ENCODE measurements at regions not wholly inside any gene's neighbourhood (a gene's known extent, or its start where the extent isn't known, plus 50 kb on each side); places are given as distances from the start of the nearest gene placed in this dataset.

DNA sequence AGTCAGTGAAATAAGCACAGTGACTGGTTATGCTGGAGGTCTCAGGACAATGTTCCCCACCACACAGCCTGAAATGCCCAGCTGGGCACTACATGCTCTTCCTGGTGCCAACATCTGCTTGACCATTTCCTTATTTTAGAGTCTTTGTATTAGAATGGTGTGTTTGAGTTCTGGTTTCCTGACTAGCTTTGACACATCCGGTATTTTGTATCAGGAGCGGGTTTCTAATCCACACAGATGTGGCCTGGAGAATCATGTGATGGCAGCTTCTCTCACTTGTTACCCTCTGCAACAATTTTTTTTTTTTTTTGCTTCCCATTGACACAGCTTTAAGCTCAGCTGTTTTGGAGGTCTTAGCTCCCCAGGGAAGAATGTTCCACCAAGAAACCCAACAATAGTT lies 164.5 kb upstream of the CST7 start:
- peaks cover 0 to 3% of the 10 kb centered on the region in 2 donors for H3K4me1 ChIP-seq (ENCODE audit: control insufficient read depth in 1 of 2, insufficient read depth in 2 of 2, low read length in 2 of 2)
- H3K79me2 ChIP-seq (ENCODE audit: insufficient read depth, low read length): no peaks in the 10 kb centered on the region
- H2AFZ ChIP-seq (ENCODE audit: insufficient read depth, low read depth, low read length, poor library complexity, severe bottlenecking): no peak overlapping the region
- Mint-ChIP-seq H3K27me3 (ENCODE audit: low read depth in 3 of 3) (peaks cover 0 to 4% (median 3%) of the 10 kb centered on the region in 3 donors), H3K36me3 (no peaks in the 10 kb centered on the region), H3K9me3 (peaks cover 0 to 2% (median 0%) of the 10 kb centered on the region in 7 donors), H3K27ac (no peak overlapping the region), H3K4me3 (no peak overlapping the region), H3K4me1 (peaks cover 21% of the 10 kb centered on the region)
- TF ChIP-seq, protein P1, sequence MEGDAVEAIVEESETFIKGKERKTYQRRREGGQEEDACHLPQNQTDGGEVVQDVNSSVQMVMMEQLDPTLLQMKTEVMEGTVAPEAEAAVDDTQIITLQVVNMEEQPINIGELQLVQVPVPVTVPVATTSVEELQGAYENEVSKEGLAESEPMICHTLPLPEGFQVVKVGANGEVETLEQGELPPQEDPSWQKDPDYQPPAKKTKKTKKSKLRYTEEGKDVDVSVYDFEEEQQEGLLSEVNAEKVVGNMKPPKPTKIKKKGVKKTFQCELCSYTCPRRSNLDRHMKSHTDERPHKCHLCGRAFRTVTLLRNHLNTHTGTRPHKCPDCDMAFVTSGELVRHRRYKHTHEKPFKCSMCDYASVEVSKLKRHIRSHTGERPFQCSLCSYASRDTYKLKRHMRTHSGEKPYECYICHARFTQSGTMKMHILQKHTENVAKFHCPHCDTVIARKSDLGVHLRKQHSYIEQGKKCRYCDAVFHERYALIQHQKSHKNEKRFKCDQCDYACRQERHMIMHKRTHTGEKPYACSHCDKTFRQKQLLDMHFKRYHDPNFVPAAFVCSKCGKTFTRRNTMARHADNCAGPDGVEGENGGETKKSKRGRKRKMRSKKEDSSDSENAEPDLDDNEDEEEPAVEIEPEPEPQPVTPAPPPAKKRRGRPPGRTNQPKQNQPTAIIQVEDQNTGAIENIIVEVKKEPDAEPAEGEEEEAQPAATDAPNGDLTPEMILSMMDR (IDR thresholded peaks at IDR 0.05): no peak
- H3K4me3 ChIP-seq (replicated peaks in 1 of 3; ENCODE audit: low read depth in 2 of 3, low read length in 3 of 3): no peak overlapping the region
- no peak for DNase-seq
- no peak overlapping the region for H3K4me2 ChIP-seq (replicated peaks; ENCODE audit: extremely low read depth, low read length, poor library complexity, severe bottlenecking)
- WGBS (ENCODE audit: insufficient coverage): 0% methylated on average over 2 of the region's 2 CpGs
- no peaks in the 10 kb centered on the region for H3K36me3 ChIP-seq (replicated peaks in 1 of 2; ENCODE audit: control insufficient read depth in 1 of 2, insufficient read depth in 2 of 2, low read length in 2 of 2)
- no peaks in the 10 kb centered on the region for H4K20me1 ChIP-seq (ENCODE audit: insufficient read depth, low read length)
- no peaks in the 10 kb centered on the region for H3K27me3 ChIP-seq (ENCODE audit: control insufficient read depth in 2 of 2, insufficient read depth in 2 of 2, low read length in 2 of 2)
- intact Hi-C loops (cut with micrococcal nuclease): no loop called here
- no peak overlapping the region for H3K27ac ChIP-seq (ENCODE audit: low read depth in 1 of 2, low read length in 2 of 2)
- H3K9me3 ChIP-seq (replicated peaks in 1 of 2; ENCODE audit: control insufficient read depth in 1 of 2, insufficient read depth in 1 of 2, low read length in 2 of 2): no peaks in the 10 kb centered on the region
- H3K9ac ChIP-seq (ENCODE audit: insufficient read depth, low read length, poor library complexity, severe bottlenecking): no peak overlapping the region

DNA sequence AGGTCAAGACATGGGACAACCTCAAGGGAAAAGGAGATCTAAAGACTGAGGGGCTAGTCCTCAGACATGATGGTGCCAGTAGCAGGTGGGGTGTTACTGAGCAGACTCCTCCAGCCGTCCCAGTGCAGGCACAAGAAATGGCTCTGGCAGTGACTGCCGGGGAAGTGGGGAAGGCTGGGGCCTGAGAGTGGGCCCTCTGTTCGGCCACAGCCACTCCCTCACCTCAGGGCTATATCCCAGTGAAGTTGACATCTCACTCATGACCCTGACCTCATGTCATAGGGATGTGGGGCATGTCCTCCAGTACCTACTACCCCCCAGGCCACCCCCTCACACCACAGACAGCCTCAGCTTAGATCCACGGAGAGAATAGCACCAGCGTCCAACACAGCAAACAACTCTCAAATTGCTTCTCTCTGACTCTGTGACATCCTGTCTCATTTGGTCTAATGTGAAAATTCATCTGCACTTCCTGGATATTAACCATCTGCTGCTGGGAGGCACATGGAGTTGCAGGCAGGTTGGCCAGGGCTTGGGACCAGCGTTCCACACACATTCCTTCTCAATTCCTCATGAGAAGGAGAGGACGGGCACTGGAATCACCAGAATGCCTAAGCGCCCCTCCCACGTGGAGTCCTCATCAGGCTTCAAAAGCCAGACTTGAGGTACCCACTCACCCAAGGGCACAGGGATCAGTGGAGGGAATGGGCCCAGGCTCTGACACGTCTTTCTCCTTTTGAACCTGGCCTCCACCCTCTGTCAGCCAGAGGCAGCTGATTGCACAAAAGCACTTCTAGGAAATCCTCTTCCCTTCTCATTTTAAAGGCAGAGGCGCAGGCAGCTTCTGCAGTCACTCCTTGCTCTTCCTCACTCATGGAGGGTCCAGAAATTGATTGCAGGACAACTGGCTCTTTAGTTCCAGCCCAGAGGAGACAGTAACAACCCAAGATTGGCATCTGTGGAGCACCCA lies 163.6 kb upstream of the CST7 start:
- H3K27ac Mint-ChIP-seq: no peak overlapping the region
- Histone ChIP-seq H3K4me1 (ENCODE audit: control insufficient read depth in 1 of 2, insufficient read depth in 2 of 2, low read length in 2 of 2) (peaks cover 0 to 3% of the 10 kb centered on the region in 2 donors), H3K4me3 (replicated peaks in 1 of 3; ENCODE audit: low read depth in 2 of 3, low read length in 3 of 3) (no peak overlapping the region), H3K9ac (ENCODE audit: insufficient read depth, low read length, poor library complexity, severe bottlenecking) (no peak overlapping the region), H3K36me3 (replicated peaks in 1 of 2; ENCODE audit: control insufficient read depth in 1 of 2, insufficient read depth in 2 of 2, low read length in 2 of 2) (no peaks in the 10 kb centered on the region), H3K27ac (ENCODE audit: low read depth in 1 of 2, low read length in 2 of 2) (no peak overlapping the region), H4K20me1 (ENCODE audit: insufficient read depth, low read length) (no peaks in the 10 kb centered on the region), H3K27me3 (ENCODE audit: control insufficient read depth in 2 of 2, insufficient read depth in 2 of 2, low read length in 2 of 2) (no peaks in the 10 kb centered on the region), H2AFZ (ENCODE audit: insufficient read depth, low read depth, low read length, poor library complexity, severe bottlenecking) (no peak overlapping the region), H3K4me2 (replicated peaks; ENCODE audit: extremely low read depth, low read length, poor library complexity, severe bottlenecking) (no peak overlapping the region), H3K9me3 (replicated peaks in 1 of 2; ENCODE audit: control insufficient read depth in 1 of 2, insufficient read depth in 1 of 2, low read length in 2 of 2) (no peaks in the 10 kb centered on the region), H3K79me2 (ENCODE audit: insufficient read depth, low read length) (no peaks in the 10 kb centered on the region)
- no peak overlapping the region for H3K4me3 Mint-ChIP-seq
- intact Hi-C loops (cut with micrococcal nuclease): no loop called here
- peaks cover 25% of the 10 kb centered on the region for H3K4me1 Mint-ChIP-seq
- 62% methylated on average over 7 of the region's 11 CpGs for WGBS (ENCODE audit: insufficient coverage)
- H3K9me3 Mint-ChIP-seq: peaks cover 0 to 2% (median 0%) of the 10 kb centered on the region in 7 donors
- TF ChIP-seq, protein P1 (IDR thresholded peaks at IDR 0.05): no peak
- peaks cover 0 to 3% (median 3%) of the 10 kb centered on the region in 3 donors for H3K27me3 Mint-ChIP-seq (ENCODE audit: low read depth in 3 of 3)
- no peaks in the 10 kb centered on the region for H3K36me3 Mint-ChIP-seq
- DNase-seq: no peak

Data from CD14-positive monocyte (primary cell).